Epithelial cell of esophagus (primary cell): ENCODE measurements at regions not wholly inside any gene's neighbourhood (a gene's known extent, or its start where the extent isn't known, plus 50 kb on each side); places are given as distances from the start of the nearest gene placed in this dataset.

ENCODE experiments used
- DNase-seq: peaks from one replicate; pipeline ENCODE4 v3.0.0; 2010; ENCODE audit warnings: low read depth
- H3K4me3 ChIP-seq: 2 replicates; pipeline ENCODE4 v1.5.1; 2011; ENCODE audit warnings: mild to moderate bottlenecking, low read length, control low read depth
- CTCF ChIP-seq: IDR thresholded peaks from 2 replicates; pipeline ENCODE4 v1.5.1; 2011; ENCODE audit warnings: low read depth, mild to moderate bottlenecking, low read length, control low read depth, inconsistent platforms; ENCODE audit not compliant: insufficient read depth; ENCODE audit errors: missing control alignments

GRCh38 chr3:88248658-88249057 lies 98.9 kb downstream of the C3orf38 start:
- DNase-seq = no peak
- no peak overlapping the region for H3K4me3 ChIP-seq
- TF ChIP-seq CTCF = no peak

GRCh38 chr3:88259045-88259444 lies 109.3 kb downstream of the C3orf38 start:
- no peak for DNase-seq
- H3K4me3 ChIP-seq = no peak overlapping the region
- no peak for TF ChIP-seq CTCF

GRCh38 chr3:88262527-88262926 lies 112.8 kb downstream of the C3orf38 start:
- TF ChIP-seq CTCF = no peak
- H3K4me3 ChIP-seq = no peak overlapping the region
- no peak for DNase-seq

GRCh38 chr3:88263417-88264100 lies 113.8 kb downstream of the C3orf38 start:
- TF ChIP-seq CTCF = no peak
- H3K4me3 ChIP-seq = no peak overlapping the region

GRCh38 chr3:88267441-88267840 lies 117.7 kb downstream of the C3orf38 start:
- no peak for DNase-seq
- H3K4me3 ChIP-seq = no peak overlapping the region
- no peak for TF ChIP-seq CTCF

More at GRCh38 chr3:88263417-88264100, 113.8 kb downstream of the C3orf38 start:
- DNase-seq = no peak

GRCh38 chr3:88267847-88268246 lies 118.1 kb downstream of the C3orf38 start:
- no peak for TF ChIP-seq CTCF
- no peak overlapping the region for H3K4me3 ChIP-seq
- DNase-seq = no peak

- no peak for TF ChIP-seq CTCF
- no peak overlapping the region for H3K4me3 ChIP-seq
- no peak for DNase-seq
Observed at GRCh38 chr3:88280326-88280725, 130.6 kb downstream of the C3orf38 start.
